ENCODE measurements at regions not wholly inside any gene's neighbourhood (a gene's known extent, or its start where the extent isn't known, plus 50 kb on each side); places are given as distances from the start of the nearest gene placed in this dataset.
"Not testable (repeated sequence)": the region's sequence is repeated elsewhere in the genome, so short reads cannot be mapped to it uniquely, and the experiment has no call there.

DNA sequence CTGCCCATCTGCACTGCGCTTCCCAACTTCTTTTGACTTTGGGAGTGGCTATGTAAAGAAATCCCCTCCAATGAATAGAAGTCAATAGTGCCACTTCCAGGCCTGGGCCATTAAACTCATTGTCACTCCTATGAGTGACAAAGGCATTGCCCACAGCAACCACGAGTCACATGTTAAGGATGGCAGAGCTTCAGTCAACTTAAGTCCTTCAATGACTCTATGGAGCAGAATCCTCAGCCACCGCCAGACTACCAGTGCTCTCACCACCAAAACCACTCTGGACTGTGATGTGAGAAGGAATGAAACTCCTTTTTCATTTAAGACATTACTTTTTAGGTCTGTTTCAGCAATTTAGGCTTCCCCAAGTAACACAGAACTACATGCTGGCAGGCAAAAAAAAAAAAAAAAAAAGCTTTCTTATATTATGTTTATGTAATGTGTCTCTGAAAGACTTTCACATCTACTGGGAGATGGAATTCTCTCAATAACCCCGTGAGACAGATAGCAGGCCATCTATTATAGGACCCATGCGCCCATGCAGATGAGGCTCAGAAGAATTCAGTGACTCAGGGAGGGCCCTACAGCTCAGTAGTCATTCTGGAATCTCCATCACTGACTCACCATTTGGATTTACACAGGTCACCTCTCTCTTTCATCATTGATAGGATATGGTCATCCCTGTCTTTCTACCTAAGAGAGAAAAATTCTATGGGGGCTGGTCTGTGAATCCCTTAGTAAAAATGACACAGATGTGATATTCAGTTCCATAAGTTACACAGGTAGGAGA lies 180.5 kb downstream of the CEMIP2 start:
- no peak for DNase-seq

DNA sequence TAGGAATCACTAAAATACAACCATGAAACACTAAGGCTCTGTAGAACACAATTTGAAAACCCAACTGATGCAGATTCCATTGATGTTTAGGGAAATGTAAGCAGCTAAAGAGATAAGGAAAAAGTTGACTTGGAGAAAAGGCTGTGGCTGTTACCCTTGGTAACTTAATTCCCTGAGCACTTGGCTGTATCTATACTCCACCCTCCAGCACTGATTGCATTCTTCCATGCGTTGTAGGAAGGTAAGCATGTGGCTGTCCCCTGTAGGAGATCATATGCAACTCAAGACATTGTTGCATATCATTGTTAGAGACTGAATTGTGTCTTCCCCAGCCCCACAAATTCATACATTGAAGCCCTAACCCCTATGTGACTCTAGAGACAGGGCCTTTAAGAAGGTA lies 184.5 kb downstream of the CEMIP2 start:
- no peak for DNase-seq

DNA sequence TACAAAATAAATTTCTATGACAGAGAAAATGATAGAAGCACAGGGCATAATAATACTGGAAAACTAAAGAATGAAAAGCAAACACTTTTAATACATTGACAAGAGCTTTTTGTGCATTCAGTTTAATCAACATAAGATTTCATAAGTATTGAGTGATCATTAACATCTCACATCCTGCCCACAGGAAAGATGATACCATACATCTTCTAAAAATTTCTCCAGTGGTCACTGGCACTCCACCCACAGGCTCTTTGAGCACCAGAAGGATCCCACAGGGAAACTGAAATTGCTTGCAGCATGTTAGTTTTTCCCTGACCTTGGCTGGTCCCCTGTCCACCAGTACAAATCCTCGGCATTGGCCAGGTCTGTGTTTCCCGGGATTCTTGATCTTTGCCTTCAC lies 186.0 kb downstream of the CEMIP2 start:
- no peak for DNase-seq

DNA sequence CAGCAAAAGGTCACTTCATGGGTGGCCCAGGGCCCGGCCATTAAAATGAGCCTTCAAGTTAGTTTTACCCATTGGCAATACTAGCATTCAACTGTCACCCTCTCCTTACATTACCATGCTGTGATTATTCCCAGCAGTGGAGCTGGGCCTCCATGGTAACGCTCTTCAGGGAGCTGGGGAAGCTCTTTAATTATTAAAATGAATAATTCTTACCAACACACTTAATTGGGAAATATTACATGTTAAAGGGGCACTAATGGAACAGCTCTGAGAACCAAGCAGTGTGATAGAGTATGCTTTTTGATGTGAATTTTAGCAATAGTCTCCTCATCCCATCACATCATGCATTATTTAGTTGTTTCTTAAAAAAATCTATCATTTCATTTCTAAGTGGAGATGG lies 187.2 kb downstream of the CEMIP2 start:
- no peak for DNase-seq

DNA sequence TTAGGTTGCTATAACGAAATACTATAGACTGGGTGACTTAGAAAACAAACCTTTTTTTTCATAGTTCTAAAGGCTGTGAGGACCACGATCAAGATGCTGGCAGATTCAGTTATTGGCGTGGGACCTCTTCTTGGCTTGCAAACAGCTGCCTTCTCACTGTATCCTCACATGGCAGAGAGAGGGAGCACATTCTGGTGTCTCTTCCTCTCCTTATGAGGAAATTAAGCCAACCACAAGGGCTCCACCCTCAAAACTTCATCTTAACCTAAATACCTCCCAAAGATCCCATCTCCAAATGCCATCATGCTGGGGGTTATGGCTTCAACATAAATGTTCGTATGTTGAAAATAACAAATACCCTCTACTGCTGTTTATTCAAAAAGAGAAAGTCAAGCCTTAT lies 197.1 kb downstream of the CEMIP2 start:
- DNase-seq: no peak

DNA sequence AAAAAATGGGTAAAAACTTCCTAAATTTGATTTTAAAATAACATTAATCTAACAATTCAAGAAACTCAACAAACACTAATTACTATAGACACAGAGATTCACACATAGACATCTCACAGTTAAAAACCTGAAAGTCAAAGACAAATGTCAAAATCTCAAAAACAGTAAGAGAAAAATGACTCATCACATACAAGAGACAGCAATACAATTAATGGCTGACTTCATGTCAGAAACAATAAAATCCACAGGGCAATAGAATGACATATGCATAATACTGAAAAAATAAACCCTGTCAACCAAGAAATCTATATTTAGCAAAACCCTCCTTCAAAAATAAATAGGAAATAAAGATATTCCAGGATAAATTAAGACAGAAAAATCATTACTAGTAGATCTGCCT lies 200.4 kb downstream of the CEMIP2 start:
- DNase-seq: no peak

DNA sequence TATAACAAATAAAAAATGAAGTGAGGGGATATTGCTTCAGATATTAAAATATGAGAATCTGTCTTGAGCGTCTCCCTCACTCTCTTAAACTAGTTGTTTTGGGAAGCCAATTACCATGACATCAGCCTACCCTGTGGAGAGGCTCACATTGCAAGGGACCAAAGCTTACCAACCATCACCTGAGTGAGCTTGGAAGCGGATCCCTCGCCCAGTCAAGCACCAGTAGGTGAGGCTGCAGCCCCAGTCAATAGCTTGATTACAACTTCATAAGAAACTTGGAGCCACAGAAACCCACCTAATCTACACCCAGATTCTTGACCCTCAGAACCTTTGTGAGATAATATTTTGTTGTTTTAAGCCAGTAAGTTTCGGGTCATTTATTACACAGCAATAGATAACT lies 206.2 kb downstream of the CEMIP2 start:
- no peak for DNase-seq

DNA sequence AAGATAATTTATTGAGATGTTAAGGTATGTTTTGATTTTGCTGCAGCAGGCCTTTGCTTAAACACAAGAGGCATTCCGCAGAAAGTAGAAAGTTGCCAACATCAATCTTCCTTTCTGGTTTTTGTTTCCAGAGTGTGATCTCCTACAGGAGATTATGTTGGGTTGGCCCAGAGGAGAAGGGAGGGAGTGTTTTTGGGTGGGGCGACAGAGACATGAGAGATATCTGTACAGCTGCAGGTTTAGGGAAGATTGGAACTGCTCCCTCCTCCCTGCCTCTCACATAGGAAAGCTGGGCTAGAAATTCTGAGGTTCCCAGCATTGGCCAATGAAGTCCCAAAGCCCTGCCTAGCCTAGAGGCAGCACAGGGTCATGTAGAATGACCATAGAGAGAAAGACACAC lies 211.0 kb downstream of the CEMIP2 start:
- no peak for DNase-seq

DNA sequence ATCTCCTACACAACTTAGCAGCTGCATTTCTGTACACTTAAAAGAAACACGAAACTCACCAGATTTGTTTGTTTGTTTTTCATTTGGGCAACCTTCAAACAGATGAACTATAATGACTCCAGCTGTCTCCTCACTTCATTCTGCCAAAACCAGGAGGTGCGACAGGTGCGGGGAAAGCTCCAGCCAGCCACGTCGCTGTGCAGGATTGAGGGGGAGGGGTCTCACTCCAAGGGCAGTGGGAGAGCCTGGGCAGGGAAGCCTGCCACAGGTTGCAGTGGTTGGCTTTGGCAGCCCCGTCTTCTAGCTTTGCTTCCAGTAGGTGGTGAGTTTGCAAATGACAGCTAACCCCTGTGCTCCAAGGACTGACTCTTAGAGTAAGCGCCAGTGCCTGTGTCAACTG lies 215.8 kb downstream of the CEMIP2 start:
- DNase-seq: no peak

DNA sequence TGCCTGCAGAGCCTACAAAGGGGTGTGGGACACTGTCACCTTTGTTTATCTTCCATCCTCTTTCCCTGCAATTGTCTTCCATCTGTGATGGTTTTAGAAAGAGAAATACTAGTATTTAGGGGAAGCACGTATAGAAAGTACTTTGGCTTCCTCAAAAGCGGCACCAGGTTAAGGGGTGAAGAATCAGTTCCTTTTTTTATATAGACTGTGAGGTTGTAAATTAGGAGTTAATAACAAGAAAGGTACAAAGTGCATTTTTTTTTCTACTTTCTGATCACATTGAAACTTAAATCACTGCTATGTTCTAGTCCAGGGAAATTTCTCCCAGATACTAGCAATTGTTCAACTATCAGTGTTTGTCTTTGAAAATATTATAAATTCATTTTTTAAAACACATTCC lies 219.3 kb downstream of the CEMIP2 start:
- no peak for DNase-seq

DNA sequence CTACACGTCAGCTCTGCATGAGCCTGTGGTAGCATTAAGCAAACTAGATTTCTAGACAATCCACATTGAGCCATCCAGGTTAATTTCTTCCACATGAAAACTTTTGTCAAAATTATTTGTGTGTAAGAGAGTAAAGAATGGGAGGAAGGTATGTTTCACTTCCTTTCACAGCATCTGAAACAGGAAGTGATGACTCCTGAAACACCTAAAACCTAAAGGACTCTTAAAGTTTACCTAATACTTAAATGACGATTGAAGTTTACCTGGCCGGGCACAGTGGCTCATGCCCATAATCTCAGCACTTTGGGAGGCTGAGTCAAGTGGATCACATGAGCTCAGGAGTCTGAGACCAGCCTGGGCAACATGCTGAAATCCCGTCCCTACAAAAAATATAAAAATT lies 223.8 kb downstream of the CEMIP2 start:
- no peak for DNase-seq

DNA sequence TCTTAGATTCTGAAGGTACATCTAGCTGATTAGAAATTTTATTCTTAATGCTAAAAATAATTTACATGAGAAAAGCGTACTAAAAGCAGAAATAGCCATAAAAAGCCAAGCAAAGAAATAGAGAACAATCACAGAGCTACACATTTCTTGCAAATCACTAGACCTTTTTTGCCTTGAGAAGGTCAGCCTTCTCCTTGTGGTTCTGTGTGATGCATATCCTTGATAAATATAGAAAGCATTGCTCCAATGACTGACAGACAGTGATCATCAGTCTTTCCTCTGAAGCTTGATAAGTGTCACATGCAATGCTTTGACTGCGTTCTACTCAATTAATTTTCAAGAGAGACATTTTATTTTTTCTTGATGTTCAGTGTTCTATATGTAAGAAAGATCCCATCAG lies 226.9 kb downstream of the CEMIP2 start:
- no peak for DNase-seq

DNA sequence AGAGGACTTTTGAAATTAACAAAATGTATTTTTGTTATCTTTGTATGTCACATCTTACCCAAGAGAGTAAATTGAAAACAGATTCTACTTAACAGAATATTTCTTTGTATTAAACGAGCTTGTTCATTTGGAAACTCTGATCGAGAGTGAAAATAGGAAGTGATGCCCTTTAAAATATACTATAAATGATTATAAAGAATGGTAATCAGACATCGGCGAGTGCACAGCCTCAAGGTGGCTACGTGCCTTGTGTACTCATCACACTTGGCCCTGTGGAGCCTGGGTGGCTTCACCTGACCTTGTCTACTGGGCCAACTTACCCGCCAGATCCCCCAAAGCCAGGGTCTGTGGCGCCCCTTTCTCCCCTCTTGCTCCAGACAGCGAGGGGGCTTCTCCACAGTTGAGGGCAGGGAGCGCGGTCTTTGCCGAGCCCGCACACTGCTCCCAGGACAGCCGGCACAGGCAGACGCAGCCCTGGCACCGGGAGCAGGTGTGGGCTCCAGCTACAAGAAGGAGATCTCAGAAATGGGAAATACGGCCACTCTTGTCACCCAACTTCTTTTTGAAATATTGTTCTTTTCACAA lies 243.2 kb downstream of the CEMIP2 start:
- no peak for DNase-seq

DNA sequence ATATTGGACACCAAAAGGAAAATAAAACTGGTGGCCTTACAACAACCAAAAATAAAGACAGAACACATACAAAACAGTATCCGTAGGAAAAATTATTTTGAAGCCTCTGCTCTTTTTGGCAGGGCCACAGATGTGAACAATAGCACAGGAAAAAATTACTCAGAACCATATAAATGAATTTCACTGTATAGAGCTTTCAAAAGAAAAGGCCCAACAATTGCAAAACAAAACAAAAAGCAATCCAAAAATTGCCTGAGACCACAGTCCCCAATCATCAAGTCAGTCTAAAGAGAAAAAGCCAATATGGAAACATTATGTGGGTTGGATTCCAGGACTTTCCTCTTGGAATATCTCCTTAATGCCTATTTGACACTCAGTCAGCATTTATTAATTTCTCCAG lies 243.8 kb downstream of the CEMIP2 start:
- DNase-seq: no peak

DNA sequence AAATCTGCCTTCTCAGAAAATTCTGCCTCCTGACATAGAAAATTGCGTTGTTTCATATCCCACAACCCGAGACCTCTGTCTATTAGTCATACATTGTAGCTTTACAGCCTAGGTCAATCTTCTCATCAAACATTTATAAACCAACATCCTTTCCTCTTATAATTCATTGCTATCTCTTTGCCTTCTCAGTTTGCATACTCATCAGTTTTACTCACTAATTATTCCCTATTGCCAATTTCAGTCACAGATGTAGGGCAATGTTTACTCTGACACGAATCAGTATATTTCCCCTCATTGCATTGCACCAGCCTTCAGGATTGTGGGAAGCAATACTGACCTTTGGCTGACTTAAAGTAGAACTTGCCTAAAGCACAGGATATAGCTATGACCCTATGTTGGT lies 247.2 kb downstream of the CEMIP2 start:
- DNase-seq: no peak

DNA sequence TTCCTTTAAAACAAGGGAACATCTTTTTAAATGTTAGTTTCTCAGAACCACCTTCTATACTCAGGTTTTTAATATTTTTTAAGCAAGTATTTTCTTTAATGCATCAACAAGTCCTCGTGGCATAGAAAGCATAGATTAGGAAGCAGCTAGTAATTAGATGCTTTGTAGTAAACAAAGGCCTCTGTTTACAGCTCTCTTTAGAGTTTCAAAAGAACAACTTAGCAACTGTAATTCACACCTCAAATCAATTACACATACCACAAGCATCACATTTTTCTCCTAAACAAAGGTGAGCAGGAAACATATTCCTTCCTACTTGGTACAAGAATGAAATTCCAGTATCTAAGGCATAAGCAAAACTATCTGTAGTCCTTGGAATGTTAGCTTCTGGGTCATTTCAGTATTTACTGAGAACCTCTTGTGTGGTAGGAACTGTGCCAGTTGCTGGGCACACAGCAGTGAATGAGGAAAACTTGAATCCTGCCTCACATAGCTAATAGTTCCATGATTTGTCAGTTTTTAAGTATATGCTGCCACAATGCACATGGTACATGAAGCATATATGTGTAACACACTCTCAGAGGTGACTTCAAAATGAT lies 249.1 kb downstream of the CEMIP2 start:
- no peak for DNase-seq

DNA sequence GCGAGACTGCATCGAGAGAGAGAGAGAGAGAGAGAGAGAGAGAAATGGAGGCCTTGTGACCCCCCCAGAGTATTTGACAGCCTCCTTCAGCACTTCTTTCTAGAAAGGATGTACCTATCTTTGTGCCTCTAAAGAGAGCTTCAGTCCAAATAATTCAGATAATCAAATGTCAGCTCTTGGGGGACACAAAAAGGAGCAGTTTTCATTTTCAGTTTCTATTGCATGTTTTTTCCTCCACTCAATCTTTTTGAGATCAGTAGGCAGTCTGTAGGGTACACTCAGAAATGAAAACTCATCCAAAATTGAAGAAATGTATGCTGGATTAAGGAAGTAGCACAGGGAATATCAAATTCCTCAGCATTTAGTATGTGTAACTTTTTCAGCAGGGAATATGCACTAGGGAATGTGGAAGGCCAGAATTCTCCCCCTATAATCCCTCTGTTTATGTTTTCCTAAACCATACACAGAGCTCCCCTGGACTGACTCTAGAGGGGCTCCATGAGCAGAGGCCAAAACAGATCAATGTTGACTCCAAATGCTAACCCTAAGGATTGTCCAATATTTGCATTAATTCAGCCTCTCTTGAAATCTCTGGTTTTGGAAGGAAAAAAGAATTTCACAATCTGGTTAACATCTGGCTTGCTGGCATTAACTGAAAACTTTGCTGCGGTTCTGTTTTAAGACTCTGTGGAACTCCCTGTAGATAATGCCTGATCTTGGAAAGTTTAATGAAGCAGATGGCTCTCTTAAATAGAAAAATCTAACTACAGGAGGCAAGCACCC lies 250.1 kb downstream of the CEMIP2 start:
- DNase-seq: no peak

DNA sequence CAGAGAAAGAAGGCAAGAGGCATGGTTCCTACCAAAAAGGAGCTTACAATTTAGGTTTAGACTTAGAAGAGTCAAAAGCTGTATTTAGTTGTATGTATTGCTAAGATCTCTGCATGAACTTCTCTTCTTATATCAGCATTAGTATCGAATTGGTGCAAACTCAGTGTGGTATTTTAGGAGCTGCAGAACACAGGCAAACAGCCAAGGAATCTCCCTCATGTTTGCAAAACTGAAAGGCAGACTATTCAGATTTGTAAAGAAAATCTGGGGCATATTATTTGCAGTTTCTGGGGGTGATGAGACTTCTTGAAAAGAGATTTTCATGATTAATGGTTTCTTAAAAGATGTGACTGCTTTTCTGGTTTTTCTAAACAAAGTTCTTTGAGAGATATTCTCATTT lies 252.7 kb downstream of the CEMIP2 start:
- no peak for DNase-seq

DNA sequence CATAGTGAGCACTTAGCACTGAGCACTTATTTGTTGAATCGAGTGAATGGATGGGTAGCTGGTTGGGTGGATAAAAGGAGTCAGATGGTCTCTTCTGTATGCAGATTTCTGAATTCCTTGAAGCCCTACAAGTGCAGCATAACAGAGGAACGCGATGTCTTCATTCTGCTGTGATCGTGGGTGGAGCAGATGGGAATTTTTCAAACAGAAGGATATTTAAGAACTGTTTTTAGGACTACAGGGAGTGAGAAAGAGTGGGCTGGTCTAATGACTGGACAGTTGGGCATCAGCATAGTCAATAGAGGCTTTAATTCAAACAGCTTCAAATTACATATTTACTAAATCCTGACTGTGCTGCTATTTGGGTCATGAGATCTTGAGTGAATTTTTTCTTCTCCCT lies 253.2 kb downstream of the CEMIP2 start:
- no peak for DNase-seq

DNA sequence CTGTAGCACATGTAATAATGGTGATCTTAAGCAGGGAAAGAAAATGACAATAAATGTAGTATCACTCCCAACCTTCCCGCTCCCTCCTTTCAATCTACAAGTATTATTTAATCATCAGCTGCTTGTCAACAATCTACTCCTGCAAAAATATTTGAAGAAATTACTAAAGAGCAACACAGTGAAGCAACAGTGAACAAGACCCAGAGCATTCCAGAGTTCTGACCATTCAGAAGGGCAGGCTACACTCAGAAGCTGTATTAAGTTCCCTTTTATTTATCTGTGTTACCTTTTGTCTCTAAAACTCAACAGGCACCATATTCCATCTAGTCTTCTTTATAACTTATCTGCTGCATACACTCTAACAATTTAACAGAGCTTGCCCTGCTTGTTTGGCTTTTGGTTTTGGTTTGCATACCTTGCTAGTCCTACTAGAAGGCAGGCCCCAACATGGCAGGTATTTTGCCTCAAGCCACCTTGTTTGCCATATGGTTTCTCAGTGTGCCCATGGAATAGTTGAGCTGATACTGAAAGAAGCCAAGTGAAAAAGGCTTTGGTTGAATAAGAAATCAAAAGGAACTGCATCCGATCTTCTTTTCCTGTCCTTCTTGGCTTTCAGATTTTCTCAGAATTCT lies 253.9 kb downstream of the CEMIP2 start:
- no peak for DNase-seq

DNA sequence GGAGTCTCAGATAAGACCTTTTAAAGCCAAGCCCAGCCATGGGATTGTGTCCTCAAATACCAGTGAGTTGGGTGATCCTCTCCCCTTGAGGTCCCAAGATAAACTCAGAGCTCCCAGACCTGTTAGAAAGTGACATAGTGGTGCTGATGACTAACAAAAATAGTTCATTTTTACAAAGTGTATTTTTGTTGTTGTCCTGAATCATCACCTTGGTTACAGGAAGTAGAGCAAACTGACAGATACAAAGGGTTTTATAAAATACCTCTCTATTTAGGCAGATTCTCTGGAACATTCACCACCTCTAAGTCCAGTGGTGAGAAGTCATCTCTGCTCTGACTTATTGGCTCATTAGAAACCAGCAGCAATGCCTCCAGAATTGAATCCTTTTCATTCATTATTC lies 259.3 kb downstream of the CEMIP2 start:
- no peak for DNase-seq

DNA sequence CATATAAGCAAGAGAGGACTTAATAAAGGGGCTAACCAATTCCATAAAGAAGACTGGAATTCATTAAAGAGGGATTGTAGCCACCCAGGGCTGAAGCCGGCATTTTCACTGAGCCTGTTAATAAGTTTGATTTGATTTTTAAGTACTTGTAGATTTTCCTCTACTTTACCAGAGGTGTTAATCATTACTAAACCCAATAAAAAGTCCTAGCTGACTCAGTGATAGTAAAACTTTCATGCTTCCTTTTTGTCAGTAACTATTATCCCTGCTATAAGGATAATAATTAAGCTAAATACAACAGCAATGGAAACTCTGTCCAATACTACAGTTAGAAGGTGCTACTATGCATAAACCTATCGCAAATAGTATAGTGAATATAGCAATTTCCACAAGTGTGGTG lies 260.2 kb downstream of the CEMIP2 start:
- DNase-seq: not testable (repeated sequence)

DNA sequence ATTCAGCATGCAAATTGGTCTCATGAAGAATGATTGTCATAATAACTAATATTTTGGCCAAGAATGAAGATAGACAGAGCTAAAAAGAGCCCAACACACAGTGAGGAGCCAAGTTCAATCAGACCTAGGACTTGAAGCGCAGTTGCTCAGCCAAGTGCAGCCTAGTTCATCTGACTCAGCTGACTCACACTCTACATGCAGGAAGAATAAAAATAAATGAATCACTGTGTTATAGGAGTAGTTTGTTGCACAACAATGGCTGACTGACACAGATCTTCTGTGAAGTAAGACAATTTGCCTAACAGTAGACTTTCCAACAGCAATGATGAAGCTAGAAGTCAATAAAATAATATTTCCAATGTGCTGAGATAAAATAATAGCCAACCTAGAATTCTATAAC lies 261.5 kb downstream of the CEMIP2 start:
- no peak for DNase-seq
